ENCODE measurements at regions not wholly inside any gene's neighbourhood (a gene's known extent, or its start where the extent isn't known, plus 50 kb on each side); places are given as distances from the start of the nearest gene placed in this dataset.
"Not testable (repeated sequence)": the region's sequence is repeated elsewhere in the genome, so short reads cannot be mapped to it uniquely, and the experiment has no call there.

- no peak for TF ChIP-seq POLR2A (IDR thresholded peaks at IDR 0.05)
- no peak for TF ChIP-seq CTCF (IDR thresholded peaks at IDR 0.05)
- H3K27me3 ChIP-seq, result no peaks in the 10 kb centered on the region
- 22 to 27% methylated on average over 1 of the region's 1 CpG for WGBS, 2 donors
- H3K4me3 ChIP-seq, result no peak overlapping the region
- intact Hi-C loops (cut with DNase I), result no loop called here
- H3K4me1 ChIP-seq, result no peaks in the 10 kb centered on the region
- DNase-seq, result no peak
- H3K36me3 ChIP-seq, result no peaks in the 10 kb centered on the region
- H3K27ac ChIP-seq, result no peak overlapping the region
- no peaks in the 10 kb centered on the region for H3K9me3 ChIP-seq
These were observed 143.5 kb downstream of the TPBG start for GRCh38 chr6:82507112-82507511.

- Histone ChIP-seq H3K27me3 (no peaks in the 10 kb centered on the region), H3K27ac (no peak overlapping the region), H3K4me3 (no peak overlapping the region), H3K4me1 (no peaks in the 10 kb centered on the region), H3K9me3 (peaks cover 0 to 12% (median 0%) of the 10 kb centered on the region in 3 donors), H3K36me3 (no peaks in the 10 kb centered on the region)
- no peak for DNase-seq
- TF ChIP-seq POLR2A (IDR thresholded peaks at IDR 0.05) (no peak), CTCF (IDR thresholded peaks at IDR 0.05) (no peak)
- intact Hi-C loops (cut with DNase I), result no loop called here
- 76 to 79% methylated on average over 2 of the region's 2 CpGs for whole genome bisulfite sequencing, 2 donors
These were observed 147.9 kb downstream of the TPBG start for GRCh38 chr6:82511546-82511945.

GRCh38 chr6:82517896-82518295 lies 154.3 kb downstream of the TPBG start:
- 85 to 93% methylated on average over 3 to 4 of the region's 4 CpGs for WGBS, 2 donors
- H3K4me3 ChIP-seq; intact Hi-C loops (cut with DNase I); H3K27me3 ChIP-seq; DNase-seq; H3K4me1 ChIP-seq; H3K36me3 ChIP-seq; H3K27ac ChIP-seq: not testable (repeated sequence)
- H3K9me3 ChIP-seq, result peaks cover 0 to 18% (median 0%) of the 10 kb centered on the region in 3 donors

GRCh38 chr6:82521369-82521768 lies 157.8 kb downstream of the TPBG start:
- H3K36me3 ChIP-seq, result no peaks in the 10 kb centered on the region
- no peak for TF ChIP-seq CTCF (IDR thresholded peaks at IDR 0.05)
- TF ChIP-seq POLR2A (IDR thresholded peaks at IDR 0.05), result no peak
- intact Hi-C loops (cut with DNase I), result no loop called here
- no peak for DNase-seq
- 68 to 71% methylated on average over 1 of the region's 1 CpG for WGBS, 2 donors
- H3K27ac ChIP-seq, result no peak overlapping the region
- H3K9me3 ChIP-seq, result peaks cover 0 to 6% (median 0%) of the 10 kb centered on the region in 3 donors
- H3K4me3 ChIP-seq, result no peak overlapping the region
- no peaks in the 10 kb centered on the region for H3K4me1 ChIP-seq
- no peaks in the 10 kb centered on the region for H3K27me3 ChIP-seq

- Histone ChIP-seq H3K4me3 (no peak overlapping the region), H3K27ac (no peak overlapping the region), H3K36me3 (no peaks in the 10 kb centered on the region), H3K27me3 (no peaks in the 10 kb centered on the region), H3K4me1 (no peaks in the 10 kb centered on the region), H3K9me3 (peaks cover 0 to 4% (median 0%) of the 10 kb centered on the region in 3 donors)
- DNase-seq, result no peak
- intact Hi-C loops (cut with DNase I), result no loop called here
- no peak for TF ChIP-seq POLR2A (IDR thresholded peaks at IDR 0.05)
- TF ChIP-seq CTCF (IDR thresholded peaks at IDR 0.05), result no peak
- WGBS, 2 donors, result 77 to 78% methylated on average over 2 of the region's 2 CpGs
These were observed 158.2 kb downstream of the TPBG start for GRCh38 chr6:82521861-82522260.

GRCh38 chr6:82524031-82524430 lies 160.4 kb downstream of the TPBG start:
- 72 to 86% methylated on average over 1 to 7 of the region's 8 CpGs for WGBS, 2 donors
- no peak for DNase-seq
- TF ChIP-seq CTCF (IDR thresholded peaks at IDR 0.05) (no peak), POLR2A (IDR thresholded peaks at IDR 0.05) (no peak)
- no peaks in the 10 kb centered on the region for H3K36me3 ChIP-seq
- no peaks in the 10 kb centered on the region for H3K4me1 ChIP-seq
- no peak overlapping the region for H3K4me3 ChIP-seq
- H3K27ac ChIP-seq, result no peak overlapping the region
- intact Hi-C loops (cut with DNase I), result no loop called here
- no peaks in the 10 kb centered on the region for H3K27me3 ChIP-seq
- no peaks in the 10 kb centered on the region for H3K9me3 ChIP-seq

Data from esophagus squamous epithelium (tissue), 5 donors.